ENCODE measurements at regions not wholly inside any gene's neighbourhood (a gene's known extent, or its start where the extent isn't known, plus 50 kb on each side); places are given as distances from the start of the nearest gene placed in this dataset.

- DNase-seq (ENCODE audit: low read depth) = no peak
- H3K4me3 ChIP-seq (ENCODE audit: low read length) = no peak overlapping the region
These were observed 62.6 kb downstream of the STYXL2 start for GRCh38 chr1:167156466-167156865.

GRCh38 chr1:167157114-167157513 is 63.2 kb downstream of the STYXL2 start:
- TF ChIP-seq, protein P1, sequence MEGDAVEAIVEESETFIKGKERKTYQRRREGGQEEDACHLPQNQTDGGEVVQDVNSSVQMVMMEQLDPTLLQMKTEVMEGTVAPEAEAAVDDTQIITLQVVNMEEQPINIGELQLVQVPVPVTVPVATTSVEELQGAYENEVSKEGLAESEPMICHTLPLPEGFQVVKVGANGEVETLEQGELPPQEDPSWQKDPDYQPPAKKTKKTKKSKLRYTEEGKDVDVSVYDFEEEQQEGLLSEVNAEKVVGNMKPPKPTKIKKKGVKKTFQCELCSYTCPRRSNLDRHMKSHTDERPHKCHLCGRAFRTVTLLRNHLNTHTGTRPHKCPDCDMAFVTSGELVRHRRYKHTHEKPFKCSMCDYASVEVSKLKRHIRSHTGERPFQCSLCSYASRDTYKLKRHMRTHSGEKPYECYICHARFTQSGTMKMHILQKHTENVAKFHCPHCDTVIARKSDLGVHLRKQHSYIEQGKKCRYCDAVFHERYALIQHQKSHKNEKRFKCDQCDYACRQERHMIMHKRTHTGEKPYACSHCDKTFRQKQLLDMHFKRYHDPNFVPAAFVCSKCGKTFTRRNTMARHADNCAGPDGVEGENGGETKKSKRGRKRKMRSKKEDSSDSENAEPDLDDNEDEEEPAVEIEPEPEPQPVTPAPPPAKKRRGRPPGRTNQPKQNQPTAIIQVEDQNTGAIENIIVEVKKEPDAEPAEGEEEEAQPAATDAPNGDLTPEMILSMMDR (IDR thresholded peaks at IDR 0.05; ENCODE audit: insufficient read depth, low read depth, low read length, missing control alignments) = no peak
- no peak for DNase-seq (ENCODE audit: low read depth)
- no peak overlapping the region for H3K4me3 ChIP-seq (ENCODE audit: low read length)

More at GRCh38 chr1:167156466-167156865, 62.6 kb downstream of the STYXL2 start:
- TF ChIP-seq, protein P1 (IDR thresholded peaks at IDR 0.05; ENCODE audit: insufficient read depth, low read depth, low read length, missing control alignments) = no peak

DNA sequence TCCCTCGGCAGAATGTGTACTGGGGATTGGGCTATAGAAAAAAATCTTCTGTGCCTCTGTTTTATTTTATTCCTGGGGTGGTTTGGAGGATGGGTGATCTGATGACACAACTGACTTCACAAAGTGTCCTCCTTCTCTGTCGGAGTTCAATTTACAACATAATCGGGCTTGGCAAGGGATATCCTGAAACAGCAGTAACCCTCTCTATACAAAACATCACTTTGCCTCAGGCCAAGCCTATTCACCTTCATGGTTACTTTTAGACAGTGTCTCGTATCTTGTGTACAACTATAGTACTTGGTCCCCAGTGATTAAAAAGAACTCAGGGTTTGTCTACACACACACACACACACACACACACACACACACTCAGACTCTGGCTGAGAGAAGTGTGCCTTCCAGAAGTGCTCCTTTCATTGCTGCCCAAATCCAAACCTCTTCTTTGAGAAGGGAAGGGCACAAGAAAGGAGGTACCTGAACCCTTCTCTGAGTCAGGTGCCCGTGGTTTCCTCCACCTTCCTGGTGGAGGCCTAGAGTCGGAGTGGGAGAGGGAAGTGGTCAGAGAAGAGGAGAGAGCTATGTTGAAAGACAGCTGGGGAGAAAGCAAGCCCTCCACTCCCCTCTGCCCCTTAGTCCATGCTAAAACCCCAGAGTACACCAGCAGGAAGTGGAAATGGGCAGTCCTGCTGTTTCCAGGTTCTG is 62.4 kb upstream of the POU2F1 start:
- TF ChIP-seq, protein P1 (IDR thresholded peaks at IDR 0.05; ENCODE audit: insufficient read depth, low read depth, low read length, missing control alignments) = no peak
- H3K4me3 ChIP-seq (ENCODE audit: low read length) = no peak overlapping the region
- DNase-seq (ENCODE audit: low read depth) = no peak

DNA sequence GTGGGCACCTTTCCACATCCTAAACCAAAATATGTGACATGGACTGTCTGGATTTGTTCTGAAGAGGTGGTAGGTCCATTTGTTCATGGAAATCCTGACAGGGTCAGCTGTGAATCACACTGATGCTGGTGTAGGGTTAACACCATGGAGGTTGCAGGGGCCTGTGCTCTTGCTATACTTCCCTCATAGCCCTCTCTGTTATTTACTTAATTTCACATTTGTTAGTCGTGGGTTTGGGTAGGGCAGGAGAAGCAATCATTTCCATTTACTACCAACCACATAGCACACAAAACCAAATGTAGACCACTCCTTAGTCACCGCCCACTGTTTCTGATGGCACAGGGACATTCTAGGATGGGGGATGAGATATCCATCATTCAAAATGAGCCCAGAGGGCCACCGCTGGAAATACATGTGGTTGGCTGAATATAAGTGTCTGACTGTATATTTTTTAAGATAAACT is 61.8 kb upstream of the POU2F1 start:
- TF ChIP-seq, protein P1 (IDR thresholded peaks at IDR 0.05; ENCODE audit: insufficient read depth, low read depth, low read length, missing control alignments) = no peak
- no peak for DNase-seq (ENCODE audit: low read depth)

GRCh38 chr1:167159782-167160181 is 60.9 kb upstream of the POU2F1 start:
- TF ChIP-seq, protein P1 (IDR thresholded peaks at IDR 0.05; ENCODE audit: insufficient read depth, low read depth, low read length, missing control alignments) = no peak
- no peak for DNase-seq (ENCODE audit: low read depth)
- H3K4me3 ChIP-seq (ENCODE audit: low read length) = no peak overlapping the region

More for the DNA sequence above, 61.8 kb upstream of the POU2F1 start:
- no peak overlapping the region for H3K4me3 ChIP-seq (ENCODE audit: low read length)

- DNase-seq (ENCODE audit: low read depth) = peak; percentile 93
- no peak overlapping the region for H3K4me3 ChIP-seq (ENCODE audit: low read length)
- TF ChIP-seq, protein P1 (IDR thresholded peaks at IDR 0.05; ENCODE audit: insufficient read depth, low read depth, low read length, missing control alignments) = no peak
These were observed 59.4 kb upstream of the POU2F1 start for GRCh38 chr1:167161242-167161641.

DNA sequence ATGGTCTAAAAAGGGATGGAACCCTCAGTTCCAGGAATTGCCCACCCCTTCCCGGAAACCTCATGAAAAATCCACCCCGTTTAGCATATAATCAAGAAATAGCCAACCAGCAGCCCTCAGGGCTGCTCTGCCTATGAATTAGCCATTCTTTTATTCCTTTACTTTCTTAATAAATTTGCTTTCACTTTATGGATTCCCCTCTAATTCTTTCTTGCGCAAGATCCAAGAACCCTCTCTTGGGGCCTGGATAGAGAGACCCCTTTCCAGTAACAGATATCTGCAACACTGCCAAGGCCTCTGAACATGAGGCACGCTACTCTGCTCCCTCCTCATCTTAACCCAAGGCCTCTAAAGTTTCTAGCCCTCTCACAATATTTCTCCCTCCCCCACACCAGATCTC is 58.9 kb upstream of the POU2F1 start:
- TF ChIP-seq, protein P1 (IDR thresholded peaks at IDR 0.05; ENCODE audit: insufficient read depth, low read depth, low read length, missing control alignments) = no peak
- no peak for DNase-seq (ENCODE audit: low read depth)
- H3K4me3 ChIP-seq (ENCODE audit: low read length) = no peak overlapping the region
